HG03097 (cell line): ENCODE measurements at regions not wholly inside any gene's neighbourhood (a gene's known extent, or its start where the extent isn't known, plus 50 kb on each side); places are given as distances from the start of the nearest gene placed in this dataset.
"Not testable (repeated sequence)": the region's sequence is repeated elsewhere in the genome, so short reads cannot be mapped to it uniquely, and the experiment has no call there.

Source experiments
- ATAC-seq: cut with Tn5 transposase; IDR thresholded peaks from one replicate; pipeline ENCODE4 v1.9.1; 2021; ENCODE audit not compliant: unreplicated experiment, low FRiP score

- ATAC-seq = no peak
Measured at GRCh38 chr6:66599541-66599940, 892.5 kb upstream of the EYS start.

DNA sequence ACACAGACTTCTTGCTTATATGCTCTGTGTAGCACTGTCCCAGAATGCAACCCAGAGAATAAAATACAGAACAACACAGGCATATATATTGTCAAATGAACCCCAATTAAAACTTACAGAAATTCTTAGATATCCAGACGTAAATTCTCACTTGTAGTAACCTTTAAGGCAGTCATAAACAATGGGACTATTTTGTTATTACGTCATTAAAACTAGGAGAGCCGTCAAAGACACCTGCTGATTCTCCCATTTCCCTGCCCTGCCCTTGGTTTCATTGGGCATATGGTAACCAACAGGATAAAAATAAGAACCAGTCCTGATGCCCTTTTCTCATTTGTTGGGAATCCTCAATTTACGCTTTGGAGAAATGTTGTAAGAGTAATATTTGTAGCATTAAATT lies 871.3 kb upstream of the EYS start:
- ATAC-seq = no peak

DNA sequence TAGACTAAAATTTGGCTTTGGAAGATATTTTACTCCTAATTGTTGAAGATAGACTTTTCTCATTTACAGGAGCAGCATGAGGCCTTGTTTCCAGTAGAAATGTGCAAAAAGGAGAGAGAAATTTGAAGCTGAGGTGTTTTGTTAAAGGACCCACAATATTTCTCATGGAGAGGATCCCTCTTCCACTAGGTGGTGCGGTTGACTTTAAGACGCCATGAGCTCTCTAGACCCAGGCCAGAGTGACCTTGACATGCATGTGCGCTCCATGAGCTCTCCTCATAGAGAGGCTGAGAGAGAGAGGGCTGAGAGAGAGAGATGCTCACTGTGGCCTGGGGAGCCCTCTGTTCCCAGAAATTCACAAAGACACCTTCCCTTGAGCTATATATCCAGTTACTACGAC lies 861.2 kb upstream of the EYS start:
- ATAC-seq = no peak

GRCh38 chr6:66561479-66561878 lies 854.5 kb upstream of the EYS start:
- no peak for ATAC-seq

GRCh38 chr6:66558189-66558588 lies 851.2 kb upstream of the EYS start:
- no peak for ATAC-seq

DNA sequence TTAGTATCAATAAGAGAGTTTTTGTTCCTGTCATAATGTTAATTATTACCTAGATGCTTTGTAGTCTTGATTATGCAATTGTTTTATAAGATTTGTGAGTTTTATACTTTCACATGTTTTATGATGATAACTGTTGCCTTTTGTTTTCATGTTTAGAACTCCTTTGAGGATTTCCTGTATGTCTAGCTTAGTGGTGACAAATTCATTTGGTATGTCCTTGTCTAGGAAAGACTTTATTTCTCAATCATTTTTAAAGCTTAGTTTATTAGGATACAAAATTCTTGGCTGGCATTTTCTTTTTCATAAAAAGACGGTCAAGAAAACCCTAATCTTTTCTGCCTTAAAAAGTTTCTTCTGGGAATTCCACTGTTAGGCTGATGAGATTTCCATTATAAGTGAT lies 849.9 kb upstream of the EYS start:
- ATAC-seq = no peak

- ATAC-seq = no peak
Measured at GRCh38 chr6:66555082-66555481, 848.1 kb upstream of the EYS start.

- no peak for ATAC-seq
Measured at GRCh38 chr6:66553441-66553840, 846.4 kb upstream of the EYS start.

- ATAC-seq = no peak
Measured at GRCh38 chr6:66538551-66539135, 831.6 kb upstream of the EYS start.

DNA sequence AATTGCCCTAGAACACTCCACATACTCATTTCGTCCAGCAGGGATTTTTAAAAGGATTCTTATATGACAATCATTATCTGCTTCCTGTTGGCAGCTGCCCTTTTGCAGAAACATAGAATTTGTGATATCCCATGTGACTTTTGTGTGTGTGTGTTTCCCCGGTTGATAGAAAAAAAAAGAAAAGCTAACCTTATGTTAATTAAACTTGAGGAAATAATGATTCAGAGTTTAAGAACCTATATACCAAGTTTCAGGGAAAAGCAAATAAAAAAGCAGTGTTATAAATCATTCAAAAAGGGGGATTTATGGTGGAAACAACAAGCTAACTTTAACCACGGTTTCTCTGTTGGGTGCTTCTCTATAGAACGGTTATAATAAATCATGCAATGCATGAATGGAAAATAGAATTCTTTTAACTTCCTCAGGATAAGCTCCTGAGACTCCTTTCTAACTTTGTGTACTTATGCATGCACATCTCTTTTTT lies 826.9 kb upstream of the EYS start:
- no peak for ATAC-seq

DNA sequence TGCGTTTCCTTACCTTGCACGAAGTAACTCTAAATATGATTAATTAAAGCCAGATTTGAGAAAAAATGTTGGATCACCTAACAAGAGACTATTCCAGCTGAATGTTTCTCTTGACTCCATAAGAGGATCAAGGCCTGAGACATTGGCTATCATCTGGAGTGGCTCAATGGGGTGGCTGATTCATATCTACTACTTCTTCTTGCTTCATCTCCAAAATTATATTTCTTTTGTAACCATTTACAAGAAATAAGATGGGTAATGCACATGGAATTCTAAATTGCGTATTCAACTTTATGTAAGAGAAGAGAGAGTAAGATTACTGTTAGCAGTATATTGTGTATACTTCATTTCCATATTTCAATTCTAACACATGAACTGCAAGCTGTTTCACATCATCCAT lies 819.0 kb upstream of the EYS start:
- ATAC-seq = no peak

DNA sequence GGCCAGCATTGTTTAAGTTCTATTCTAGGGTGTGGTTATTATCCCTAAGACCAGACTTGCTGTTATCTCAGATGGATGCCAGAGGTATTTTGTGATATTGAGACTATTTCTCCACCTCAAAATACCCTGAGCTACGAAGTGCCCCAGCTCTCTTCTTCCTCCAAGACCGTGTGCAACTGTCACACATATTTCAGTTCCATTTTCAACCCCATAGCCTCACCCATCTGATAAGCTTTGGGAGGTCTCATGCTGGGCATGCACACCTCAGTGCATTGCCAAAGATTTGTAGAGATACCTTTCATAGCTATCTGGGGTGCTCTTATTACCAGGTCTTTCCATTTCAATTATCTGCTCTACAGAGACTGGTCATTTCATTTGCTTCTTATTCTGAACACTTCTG lies 815.8 kb upstream of the EYS start:
- ATAC-seq = no peak

DNA sequence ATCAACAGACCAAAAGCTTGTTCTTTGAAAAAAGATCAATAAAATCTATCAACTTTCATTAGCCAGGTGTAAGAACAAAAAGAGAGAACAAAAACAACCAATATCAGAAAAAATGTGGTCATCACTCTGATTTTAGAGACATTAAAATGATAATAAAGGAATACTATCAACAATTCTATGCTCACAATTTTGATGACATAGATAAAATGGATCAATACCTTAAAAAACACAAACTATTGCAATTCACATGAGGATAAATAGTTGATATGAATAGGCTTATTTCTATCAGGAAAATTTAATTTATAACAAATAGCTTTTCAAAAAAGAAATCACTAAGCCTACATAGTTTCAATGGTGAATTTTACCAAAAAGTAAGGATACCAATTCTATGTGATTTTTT lies 809.4 kb upstream of the EYS start:
- no peak for ATAC-seq

DNA sequence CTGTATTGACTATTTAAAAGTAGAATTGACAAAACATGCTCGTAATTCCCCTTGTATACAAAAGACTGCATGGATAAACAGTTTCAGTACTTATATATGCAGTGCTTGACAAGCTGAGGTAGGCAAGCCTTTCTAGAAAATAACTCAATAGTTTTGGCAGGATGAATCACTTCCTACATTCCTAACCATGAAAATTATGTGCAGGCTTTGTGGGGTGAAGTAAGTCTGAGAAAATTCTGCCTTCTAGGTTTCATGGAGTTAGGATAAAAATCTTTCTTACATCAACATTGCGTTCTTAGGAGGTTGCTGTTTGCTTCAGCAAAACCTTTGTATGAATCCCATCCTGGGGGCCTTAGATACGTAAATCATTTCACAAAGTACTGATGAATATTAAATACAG lies 801.4 kb upstream of the EYS start:
- no peak for ATAC-seq

- no peak for ATAC-seq
Measured at GRCh38 chr6:66499851-66500250, 792.8 kb upstream of the EYS start.

GRCh38 chr6:66496659-66497058 lies 789.6 kb upstream of the EYS start:
- no peak for ATAC-seq

GRCh38 chr6:66494643-66495042 lies 787.6 kb upstream of the EYS start:
- ATAC-seq = not testable (repeated sequence)

- no peak for ATAC-seq
Measured at GRCh38 chr6:66489269-66489987, 782.4 kb upstream of the EYS start.

DNA sequence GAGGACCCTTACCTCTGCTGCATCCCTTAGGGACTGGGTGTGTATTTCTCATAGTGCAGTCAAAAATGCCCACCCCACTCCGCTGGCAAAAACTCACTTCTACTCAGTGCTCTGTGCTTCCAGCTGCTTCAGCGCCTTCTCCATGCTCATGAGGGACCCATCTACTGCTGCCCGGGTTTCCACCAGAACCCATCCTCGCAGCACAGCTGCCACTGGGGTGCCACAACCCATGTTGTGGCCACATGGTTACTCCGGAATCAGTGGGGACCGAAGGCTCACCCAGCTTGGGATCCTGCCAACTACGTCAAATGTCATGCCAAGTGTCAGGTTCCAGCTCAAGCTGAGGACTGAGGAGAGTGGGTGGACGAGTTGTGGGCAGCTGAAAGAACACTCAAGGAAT lies 774.2 kb upstream of the EYS start:
- ATAC-seq = no peak

GRCh38 chr6:66478705-66479104 lies 771.7 kb upstream of the EYS start:
- no peak for ATAC-seq

- no peak for ATAC-seq
Measured at GRCh38 chr6:66435321-66435720, 728.3 kb upstream of the EYS start.

GRCh38 chr6:66429210-66429609 lies 722.2 kb upstream of the EYS start:
- no peak for ATAC-seq

DNA sequence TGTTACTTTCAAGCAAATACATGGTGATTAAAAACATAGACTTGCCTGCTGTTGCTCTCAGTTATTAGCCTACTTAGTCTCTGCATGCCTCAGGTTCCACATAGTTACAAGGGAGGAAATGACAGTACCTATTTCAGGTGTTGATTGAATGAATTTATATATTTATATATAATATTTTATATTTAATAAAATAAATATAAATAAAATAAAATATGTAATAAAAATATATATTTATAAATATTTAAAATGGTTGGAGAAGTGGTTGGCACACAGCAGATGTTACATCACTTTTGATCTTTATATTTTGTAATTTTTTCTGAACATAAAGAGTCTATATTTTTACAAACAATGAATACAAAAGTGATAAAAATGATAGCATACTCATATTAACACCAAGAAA lies 716.0 kb upstream of the EYS start:
- ATAC-seq = no peak
